Neural progenitor cell (in vitro differentiated cells): ENCODE measurements at regions not wholly inside any gene's neighbourhood (a gene's known extent, or its start where the extent isn't known, plus 50 kb on each side); places are given as distances from the start of the nearest gene placed in this dataset.
A peak's percentile ranks its signal among the peaks of the same experiment; 100 is the strongest.

Source experiments
- DNase-seq: peaks from one replicate; pipeline ENCODE4 v3.0.0-alpha.2; 2016; ENCODE audit warnings: low spot score
- H2AFZ ChIP-seq: fragments of 200-600 bp; sonication (generic); replicated peaks from 2 replicates; pipeline ENCODE4 v1.6.1; 2016; ENCODE audit warnings: antibody characterized with exemption
- H3F3A ChIP-seq: fragments of 200-600 bp; sonication (generic); 2 replicates; pipeline ENCODE4 v1.6.1; 2016; ENCODE audit warnings: antibody characterized with exemption, low read depth
- H3K27ac ChIP-seq: fragments of 200-600 bp; sonication (generic); 2 replicates; pipeline ENCODE4 v1.5.1; 2016; ENCODE audit warnings: mild to moderate bottlenecking
- H3K27me3 ChIP-seq: fragments of 200-600 bp; sonication (generic); 2 replicates; pipeline ENCODE4 v1.6.1; 2016; ENCODE audit warnings: mild to moderate bottlenecking, moderate library complexity
- H3K36me3 ChIP-seq: fragments of 200-600 bp; sonication (generic); 2 replicates; pipeline ENCODE4 v1.5.1; 2016
- H3K4me1 ChIP-seq: fragments of 200-600 bp; sonication (generic); 2 replicates; pipeline ENCODE4 v1.6.1; 2016; ENCODE audit warnings: mixed run types
- H3K4me2 ChIP-seq: fragments of 200-600 bp; sonication (generic); 2 replicates; pipeline ENCODE4 v1.6.1; 2016
- H3K4me3 ChIP-seq: fragments of 200-600 bp; sonication (generic); 2 replicates; pipeline ENCODE4 v1.5.1; 2016
- H3K79me2 ChIP-seq: fragments of 200-600 bp; sonication (generic); 2 replicates; pipeline ENCODE4 v1.6.1; 2016; ENCODE audit warnings: low read depth
- H3K9ac ChIP-seq: fragments of 200-600 bp; sonication (generic); 2 replicates; pipeline ENCODE4 v1.6.1; 2016
- H3K9me3 ChIP-seq: fragments of 200-600 bp; sonication (generic); 2 replicates; pipeline ENCODE4 v1.5.1; 2016; ENCODE audit warnings: low read depth
- H4K20me1 ChIP-seq: fragments of 200-600 bp; sonication (generic); 2 replicates; pipeline ENCODE4 v1.6.1; 2016; ENCODE audit warnings: low read depth
- H3K27ac Mint-ChIP-seq: 3 replicates; pipeline ENCODE4 v1.8.0; 2021; ENCODE audit warnings: mixed read lengths
- H3K27me3 Mint-ChIP-seq: 2 replicates; pipeline ENCODE4 v1.8.0; 2022; ENCODE audit warnings: low read depth, mild to moderate bottlenecking, inconsistent platforms, moderate library complexity, mixed read lengths; ENCODE audit not compliant: insufficient read depth
- H3K36me3 Mint-ChIP-seq: 3 replicates; pipeline ENCODE4 v1.8.0; 2021; ENCODE audit warnings: mixed read lengths
- H3K4me1 Mint-ChIP-seq: 3 replicates; pipeline ENCODE4 v1.8.0; 2021; ENCODE audit warnings: mixed read lengths
- H3K4me3 Mint-ChIP-seq: 3 replicates; pipeline ENCODE4 v1.8.0; 2021; ENCODE audit warnings: mild to moderate bottlenecking, moderate library complexity, mixed read lengths
- H3K9me3 Mint-ChIP-seq: 3 replicates; pipeline ENCODE4 v1.8.0; 2020; ENCODE audit warnings: mixed read lengths
- CTCF ChIP-seq: fragments of 200-600 bp; sonication (generic); IDR thresholded peaks from 2 replicates; pipeline ENCODE4 v1.5.1; 2017; ENCODE audit warnings: antibody characterized with exemption, mild to moderate bottlenecking
- EZH2 ChIP-seq: fragments of 200-600 bp; sonication (generic); IDR thresholded peaks from 2 replicates; pipeline ENCODE4 v1.6.1; 2017; ENCODE audit warnings: antibody characterized with exemption, mild to moderate bottlenecking, moderate library complexity
- EZH2phosphoT487 ChIP-seq: fragments of 200-600 bp; sonication (generic); IDR thresholded peaks from 2 replicates; pipeline ENCODE4 v1.6.1; 2017; ENCODE audit warnings: antibody characterized with exemption

GRCh38 chr9:22379272-22379671, 67.4 kb upstream of the DMRTA1 start:
- Histone ChIP-seq H3K4me3 (no peak overlapping the region), H3K27me3 (peaks cover 67% of the 10 kb centered on the region), H4K20me1 (peaks cover 3% of the 10 kb centered on the region), H3K9ac (no peak overlapping the region), H3K4me2 (peak overlapping the region; percentile 6), H3K36me3 (no peaks in the 10 kb centered on the region), H2AFZ (no peak overlapping the region), H3F3A (peaks cover 30% of the 10 kb centered on the region), H3K9me3 (no peaks in the 10 kb centered on the region), H3K79me2 (no peaks in the 10 kb centered on the region), H3K4me1 (peaks cover 56% of the 10 kb centered on the region), H3K27ac (no peak overlapping the region)
- TF ChIP-seq EZH2, result no peak
- TF ChIP-seq CTCF, result no peak
- no peak for TF ChIP-seq EZH2phosphoT487
- Mint-ChIP-seq H3K36me3 (peaks cover 3% of the 10 kb centered on the region), H3K27ac (peak overlapping the region; percentile 1), H3K27me3 (no peaks in the 10 kb centered on the region), H3K9me3 (peaks cover 7% of the 10 kb centered on the region), H3K4me3 (no peak overlapping the region), H3K4me1 (peaks cover 60% of the 10 kb centered on the region)
- no peak for DNase-seq

- peaks cover 68% of the 10 kb centered on the region for H3K27me3 ChIP-seq
- peak; percentile 90 for DNase-seq
- peaks cover 3% of the 10 kb centered on the region for H4K20me1 ChIP-seq
- Mint-ChIP-seq H3K4me3 (peak overlapping the region; percentile 26), H3K27ac (peak overlapping the region; percentile 53), H3K36me3 (peaks cover 3% of the 10 kb centered on the region), H3K9me3 (peaks cover 10% of the 10 kb centered on the region), H3K4me1 (peaks cover 50% of the 10 kb centered on the region), H3K27me3 (no peaks in the 10 kb centered on the region)
- H3K4me3 ChIP-seq, result peak overlapping the region; percentile 11
- no peaks in the 10 kb centered on the region for H3K79me2 ChIP-seq
- no peak overlapping the region for H2AFZ ChIP-seq
- peaks cover 61% of the 10 kb centered on the region for H3K4me1 ChIP-seq
- H3K9me3 ChIP-seq, result no peaks in the 10 kb centered on the region
- H3K9ac ChIP-seq, result no peak overlapping the region
- peaks cover 38% of the 10 kb centered on the region for H3F3A ChIP-seq
- no peaks in the 10 kb centered on the region for H3K36me3 ChIP-seq
- peak overlapping the region; percentile 57 for H3K4me2 ChIP-seq
- H3K27ac ChIP-seq, result peak overlapping the region; percentile 84
- TF ChIP-seq CTCF (no peak), EZH2phosphoT487 (peak; percentile 100)
These were observed 65.5 kb upstream of the DMRTA1 start for GRCh38 chr9:22381170-22381569.

GRCh38 chr9:22382331-22382730, 64.3 kb upstream of the DMRTA1 start:
- H3K9me3 ChIP-seq, result no peaks in the 10 kb centered on the region
- H3K4me1 Mint-ChIP-seq, result peaks cover 50% of the 10 kb centered on the region
- H3K4me3 Mint-ChIP-seq, result no peak overlapping the region
- H3K4me1 ChIP-seq, result peaks cover 61% of the 10 kb centered on the region
- TF ChIP-seq CTCF (no peak), EZH2 (no peak), EZH2phosphoT487 (no peak)
- H3K4me2 ChIP-seq, result no peak overlapping the region
- H3K9me3 Mint-ChIP-seq, result peaks cover 9% of the 10 kb centered on the region
- no peak overlapping the region for H3K27ac ChIP-seq
- H3K36me3 ChIP-seq, result no peaks in the 10 kb centered on the region
- H2AFZ ChIP-seq, result no peak overlapping the region
- H3K27me3 Mint-ChIP-seq, result no peaks in the 10 kb centered on the region
- no peak overlapping the region for H3K9ac ChIP-seq
- peaks cover 38% of the 10 kb centered on the region for H3F3A ChIP-seq
- H3K27ac Mint-ChIP-seq, result no peak overlapping the region
- peaks cover 3% of the 10 kb centered on the region for H3K36me3 Mint-ChIP-seq
- H4K20me1 ChIP-seq, result peaks cover 3% of the 10 kb centered on the region
- DNase-seq, result no peak
- H3K79me2 ChIP-seq, result no peaks in the 10 kb centered on the region
- no peak overlapping the region for H3K4me3 ChIP-seq
- H3K27me3 ChIP-seq, result peaks cover 56% of the 10 kb centered on the region
